Activated T-cell treated with anti-CD3 and anti-CD28 coated beads, Interleukin-2, amount 50 U/mL, for 4 hours (primary cell): ENCODE measurements at regions not wholly inside any gene's neighbourhood (a gene's known extent, or its start where the extent isn't known, plus 50 kb on each side); places are given as distances from the start of the nearest gene placed in this dataset.
A peak's percentile ranks its signal among the peaks of the same experiment; 100 is the strongest.

Experiments
- ATAC-seq, 2 donors: fragments of 200-7000 bp; cut with Tn5 transposase; one replicate each; pipeline ENCODE4 v1.10.0; 2021
- DNase-seq: peaks from one replicate; pipeline ENCODE4 v3.0.0-alpha.2; 2020
- H3K27me3 Mint-ChIP-seq: one replicate; pipeline ENCODE4 v1.8.0; 2021; ENCODE audit warnings: low read depth, mixed read lengths
- H3K36me3 Mint-ChIP-seq: one replicate; pipeline ENCODE4 v1.8.0; 2022; ENCODE audit warnings: mixed read lengths; ENCODE audit not compliant: insufficient read depth
- H3K4me1 Mint-ChIP-seq: one replicate; pipeline ENCODE4 v1.8.0; 2021; ENCODE audit warnings: low read depth, mixed read lengths
- H3K4me3 Mint-ChIP-seq: one replicate; pipeline ENCODE4 v1.8.0; 2021; ENCODE audit warnings: mild to moderate bottlenecking, moderate library complexity, mixed read lengths
- H3K9me3 Mint-ChIP-seq: one replicate; pipeline ENCODE4 v1.8.0; 2021; ENCODE audit warnings: mixed read lengths

GRCh38 chr5:96088706-96089498 is 127.3 kb upstream of the ELL2 start:
- H3K36me3 Mint-ChIP-seq: no peaks in the 10 kb centered on the region
- H3K27me3 Mint-ChIP-seq: peaks cover 7% of the 10 kb centered on the region
- no peak for ATAC-seq
- no peaks in the 10 kb centered on the region for H3K9me3 Mint-ChIP-seq
- no peak overlapping the region for H3K4me3 Mint-ChIP-seq
- no peaks in the 10 kb centered on the region for H3K4me1 Mint-ChIP-seq
- no peak for DNase-seq

- Mint-ChIP-seq H3K4me1 (peaks cover 7% of the 10 kb centered on the region), H3K9me3 (no peaks in the 10 kb centered on the region), H3K27me3 (peaks cover 7% of the 10 kb centered on the region), H3K4me3 (no peak overlapping the region), H3K36me3 (no peaks in the 10 kb centered on the region)
- ATAC-seq (no peak), DNase-seq (no peak)
These were observed 126.3 kb upstream of the ELL2 start for GRCh38 chr5:96087939-96088338.

- Mint-ChIP-seq H3K4me3 (no peak overlapping the region), H3K9me3 (no peaks in the 10 kb centered on the region), H3K4me1 (peaks cover 14% of the 10 kb centered on the region), H3K27me3 (peaks cover 7% of the 10 kb centered on the region), H3K36me3 (no peaks in the 10 kb centered on the region)
- DNase-seq (no peak), ATAC-seq (no peak)
These were observed 123.3 kb upstream of the ELL2 start for GRCh38 chr5:96084874-96085506.

GRCh38 chr5:96083361-96083881 is 121.8 kb upstream of the ELL2 start:
- Mint-ChIP-seq H3K9me3 (no peaks in the 10 kb centered on the region), H3K4me1 (peaks cover 21% of the 10 kb centered on the region), H3K4me3 (no peak overlapping the region), H3K36me3 (no peaks in the 10 kb centered on the region), H3K27me3 (peaks cover 7% of the 10 kb centered on the region)
- ATAC-seq (peak; percentile 33 to 40), DNase-seq (no peak)

- no peak for DNase-seq
- no peaks in the 10 kb centered on the region for H3K36me3 Mint-ChIP-seq
- no peak overlapping the region for H3K4me3 Mint-ChIP-seq
- no peaks in the 10 kb centered on the region for H3K9me3 Mint-ChIP-seq
- H3K27me3 Mint-ChIP-seq: peaks cover 7% of the 10 kb centered on the region
- H3K4me1 Mint-ChIP-seq: peaks cover 22% of the 10 kb centered on the region
- no peak for ATAC-seq
These were observed 119.7 kb upstream of the ELL2 start for GRCh38 chr5:96081276-96081858.

- no peaks in the 10 kb centered on the region for H3K9me3 Mint-ChIP-seq
- peaks cover 7% of the 10 kb centered on the region for H3K27me3 Mint-ChIP-seq
- peak; percentile 29 to 33 for ATAC-seq
- peaks cover 22% of the 10 kb centered on the region for H3K4me1 Mint-ChIP-seq
- no peak for DNase-seq
- H3K36me3 Mint-ChIP-seq: no peaks in the 10 kb centered on the region
- no peak overlapping the region for H3K4me3 Mint-ChIP-seq
These were observed 118.9 kb upstream of the ELL2 start for GRCh38 chr5:96080557-96080956.

GRCh38 chr5:96079962-96080361 is 118.3 kb upstream of the ELL2 start:
- H3K9me3 Mint-ChIP-seq: no peaks in the 10 kb centered on the region
- no peak overlapping the region for H3K4me3 Mint-ChIP-seq
- no peaks in the 10 kb centered on the region for H3K36me3 Mint-ChIP-seq
- peaks cover 22% of the 10 kb centered on the region for H3K4me1 Mint-ChIP-seq
- ATAC-seq: no peak
- peaks cover 7% of the 10 kb centered on the region for H3K27me3 Mint-ChIP-seq
- DNase-seq: no peak

GRCh38 chr5:96079075-96079474 is 117.4 kb upstream of the ELL2 start:
- Mint-ChIP-seq H3K4me1 (peaks cover 22% of the 10 kb centered on the region), H3K27me3 (peaks cover under 1% of the 10 kb centered on the region), H3K9me3 (no peaks in the 10 kb centered on the region), H3K36me3 (no peaks in the 10 kb centered on the region), H3K4me3 (no peak overlapping the region)
- DNase-seq (no peak), ATAC-seq (peak; percentile 94 to 97)

GRCh38 chr5:96076451-96076850 is 114.8 kb upstream of the ELL2 start:
- no peaks in the 10 kb centered on the region for H3K36me3 Mint-ChIP-seq
- no peaks in the 10 kb centered on the region for H3K9me3 Mint-ChIP-seq
- H3K4me3 Mint-ChIP-seq: no peak overlapping the region
- DNase-seq (no peak), ATAC-seq (no peak)
- H3K27me3 Mint-ChIP-seq: no peaks in the 10 kb centered on the region
- H3K4me1 Mint-ChIP-seq: peaks cover 15% of the 10 kb centered on the region

- DNase-seq (no peak), ATAC-seq (no peak)
- Mint-ChIP-seq H3K4me1 (peaks cover 11% of the 10 kb centered on the region), H3K27me3 (no peaks in the 10 kb centered on the region), H3K36me3 (no peaks in the 10 kb centered on the region), H3K9me3 (no peaks in the 10 kb centered on the region), H3K4me3 (no peak overlapping the region)
These were observed 114.1 kb upstream of the ELL2 start for GRCh38 chr5:96075579-96076289.

GRCh38 chr5:96074870-96075269 is 113.2 kb upstream of the ELL2 start:
- Mint-ChIP-seq H3K36me3 (no peaks in the 10 kb centered on the region), H3K9me3 (no peaks in the 10 kb centered on the region), H3K4me1 (peaks cover 8% of the 10 kb centered on the region), H3K27me3 (no peaks in the 10 kb centered on the region), H3K4me3 (no peak overlapping the region)
- ATAC-seq (no peak), DNase-seq (no peak)

- DNase-seq (no peak), ATAC-seq (no peak)
- H3K9me3 Mint-ChIP-seq: no peaks in the 10 kb centered on the region
- no peaks in the 10 kb centered on the region for H3K27me3 Mint-ChIP-seq
- H3K4me1 Mint-ChIP-seq: peaks cover 7% of the 10 kb centered on the region
- H3K36me3 Mint-ChIP-seq: no peaks in the 10 kb centered on the region
- no peak overlapping the region for H3K4me3 Mint-ChIP-seq
These were observed 112.8 kb upstream of the ELL2 start for GRCh38 chr5:96074460-96074859.

GRCh38 chr5:96072791-96073165 is 111.1 kb upstream of the ELL2 start:
- ATAC-seq (no peak), DNase-seq (no peak)
- H3K4me1 Mint-ChIP-seq: peaks cover 3% of the 10 kb centered on the region
- H3K4me3 Mint-ChIP-seq: no peak overlapping the region
- no peaks in the 10 kb centered on the region for H3K36me3 Mint-ChIP-seq
- no peaks in the 10 kb centered on the region for H3K27me3 Mint-ChIP-seq
- H3K9me3 Mint-ChIP-seq: no peaks in the 10 kb centered on the region

- peaks cover 6% of the 10 kb centered on the region for H3K4me1 Mint-ChIP-seq
- H3K4me3 Mint-ChIP-seq: no peak overlapping the region
- H3K36me3 Mint-ChIP-seq: no peaks in the 10 kb centered on the region
- H3K9me3 Mint-ChIP-seq: no peaks in the 10 kb centered on the region
- DNase-seq: no peak
- ATAC-seq: no peak
- H3K27me3 Mint-ChIP-seq: no peaks in the 10 kb centered on the region
These were observed 110.6 kb upstream of the ELL2 start for GRCh38 chr5:96072138-96072790.
